ENCODE measurements at regions not wholly inside any gene's neighbourhood (a gene's known extent, or its start where the extent isn't known, plus 50 kb on each side); places are given as distances from the start of the nearest gene placed in this dataset.

DNA sequence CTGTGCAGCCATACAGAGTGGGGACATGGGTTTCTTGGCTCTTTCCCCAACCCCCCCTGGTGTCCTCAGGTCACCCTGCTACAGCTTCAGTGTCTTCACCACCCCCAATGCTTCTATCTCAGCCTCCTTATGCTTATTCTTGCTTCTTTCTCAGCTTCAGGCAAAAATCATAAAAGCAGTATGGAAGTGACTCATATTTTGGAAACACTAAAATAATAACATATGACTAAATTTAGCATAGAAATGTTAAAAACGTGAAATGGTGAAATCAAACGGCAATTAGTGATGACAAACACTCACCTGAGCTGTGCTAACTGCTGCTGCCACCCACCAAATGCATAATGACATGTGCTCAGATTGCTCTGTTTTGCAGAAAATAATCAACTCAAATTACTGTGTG, 475.2 kb upstream of the EPHA3 start:
- TF ChIP-seq CTCF (IDR thresholded peaks at IDR 0.05; ENCODE audit: low read length) (no peak), EZH2 (IDR thresholded peaks at IDR 0.05; ENCODE audit: borderline replicate concordance, low read length) (no peak)

All from OCI-LY1 (cell line).